NCI-H460 (cell line): ENCODE measurements at regions not wholly inside any gene's neighbourhood (a gene's known extent, or its start where the extent isn't known, plus 50 kb on each side); places are given as distances from the start of the nearest gene placed in this dataset.

ENCODE experiments used
- DNase-seq: peaks from one replicate; pipeline ENCODE4 v3.0.0-alpha.2; 2016; ENCODE audit warnings: low read depth; ENCODE audit errors: extremely low read depth

DNA sequence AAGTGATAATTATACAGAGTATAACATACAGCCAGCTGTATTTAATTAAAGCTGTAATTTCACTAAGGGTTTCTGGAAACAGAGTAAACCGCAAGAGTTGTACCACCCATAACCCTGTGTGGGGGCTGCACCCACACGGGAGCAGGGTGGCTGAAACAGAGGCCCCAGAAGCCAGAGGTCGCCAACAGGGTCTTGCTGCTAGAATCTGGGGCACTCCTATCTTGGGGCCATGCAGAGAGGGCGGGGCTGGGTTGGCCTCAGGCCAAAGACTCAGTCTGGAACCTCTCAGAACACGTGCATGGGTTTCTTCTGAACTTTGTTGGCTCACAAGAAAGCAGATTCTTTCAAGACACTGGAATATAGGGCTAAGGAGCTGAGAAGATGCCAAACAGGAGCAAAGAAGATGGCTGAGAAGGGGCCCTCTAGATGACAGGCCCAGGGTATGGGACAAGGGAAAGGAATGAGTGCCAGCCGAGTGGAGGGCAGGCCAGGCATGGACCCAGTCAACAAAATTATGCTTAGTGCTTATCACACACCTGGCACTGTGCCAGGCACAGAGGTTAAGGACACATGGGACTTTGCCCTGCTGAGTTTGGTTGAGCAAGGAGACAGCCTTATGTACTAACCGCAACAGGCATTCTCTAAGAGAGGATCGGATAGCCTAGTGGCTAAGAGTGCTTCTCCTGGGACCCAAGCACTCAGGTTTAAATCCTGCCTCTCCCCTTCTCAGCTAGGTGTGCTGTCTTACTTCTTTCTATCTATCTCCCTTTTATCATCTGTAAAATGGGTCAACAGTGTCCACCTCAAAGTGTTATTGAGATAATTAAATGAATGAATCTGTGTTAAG lies 96.6 kb upstream of the FOXP4 start:
- no peak for DNase-seq

GRCh38 chr6:41450581-41450980 lies 95.6 kb upstream of the FOXP4 start:
- no peak for DNase-seq

GRCh38 chr6:41451039-41451438 lies 95.1 kb upstream of the FOXP4 start:
- no peak for DNase-seq

DNA sequence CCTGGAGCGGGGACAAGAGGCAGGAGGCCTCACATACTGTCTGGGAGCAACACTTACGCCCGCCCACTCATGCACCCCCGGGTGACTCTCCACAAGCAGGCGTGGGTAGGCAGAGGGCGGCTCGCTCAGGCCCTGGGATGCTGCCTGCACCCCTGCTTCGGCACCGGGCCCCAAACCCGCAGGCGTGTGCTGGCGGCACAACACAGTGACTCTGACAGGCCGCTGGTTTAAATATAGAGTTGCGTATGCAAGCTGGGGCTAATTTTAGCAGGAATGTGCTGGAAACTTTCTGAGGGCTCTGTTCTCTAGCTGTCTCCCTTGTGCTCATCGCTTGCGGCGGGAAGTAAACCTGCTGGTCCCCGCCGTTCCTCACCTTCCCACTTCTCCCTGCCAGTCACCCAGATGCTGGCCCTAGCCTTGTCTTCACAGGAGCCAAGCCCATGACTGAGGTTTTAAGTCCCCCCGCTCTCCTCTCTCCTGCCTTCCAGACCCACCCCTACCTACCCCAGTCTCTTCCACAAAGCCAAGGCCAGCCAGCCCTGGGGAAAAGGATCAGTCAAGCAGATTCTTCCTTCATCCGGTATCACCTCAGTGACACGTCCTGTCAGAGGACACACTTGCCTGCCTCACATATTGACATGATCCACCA lies 94.5 kb upstream of the FOXP4 start:
- DNase-seq: no peak

GRCh38 chr6:41452763-41453162 lies 93.4 kb upstream of the FOXP4 start:
- no peak for DNase-seq

DNA sequence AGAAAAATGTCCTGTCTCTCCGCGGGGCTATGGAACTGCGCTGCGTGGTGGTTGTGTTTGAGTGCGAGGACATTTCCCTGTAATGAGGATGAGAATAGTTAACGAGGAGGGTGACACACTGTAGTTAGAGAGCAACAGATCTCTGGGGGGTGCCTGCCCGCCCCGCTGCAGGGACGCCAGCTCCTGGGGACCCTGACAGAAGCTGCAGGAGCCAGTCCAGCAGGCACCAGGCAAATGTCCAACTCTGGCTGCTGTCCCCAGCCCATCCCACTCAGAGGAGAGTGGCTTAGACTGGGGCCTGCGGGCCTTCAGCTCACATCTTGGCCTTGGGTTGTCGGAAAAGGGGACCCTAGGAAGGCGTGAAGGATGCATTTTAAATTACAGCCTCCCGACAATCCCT lies 92.9 kb upstream of the FOXP4 start:
- DNase-seq: no peak

- DNase-seq: no peak
Observed at GRCh38 chr6:41454189-41454789, 91.9 kb upstream of the FOXP4 start.

DNA sequence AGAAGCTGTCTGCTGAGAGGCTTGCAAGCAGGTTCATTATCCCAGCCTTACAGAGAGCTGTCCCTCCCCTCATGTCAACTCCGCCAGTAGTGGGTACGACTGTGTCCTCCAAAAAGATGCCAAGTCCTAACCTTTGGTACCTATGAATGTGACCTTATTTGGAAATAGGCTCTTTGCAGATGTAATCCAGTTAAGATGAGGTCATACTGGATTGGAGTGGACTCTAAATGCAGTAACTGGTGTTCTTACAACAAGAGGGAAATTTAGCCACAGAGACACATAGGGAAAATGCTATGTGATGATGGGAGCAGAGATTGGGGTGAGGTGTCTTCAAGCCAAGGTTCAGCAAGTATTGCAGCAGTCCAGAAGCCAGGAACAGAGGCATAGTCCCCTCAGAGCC lies 90.8 kb upstream of the FOXP4 start:
- DNase-seq: no peak

DNA sequence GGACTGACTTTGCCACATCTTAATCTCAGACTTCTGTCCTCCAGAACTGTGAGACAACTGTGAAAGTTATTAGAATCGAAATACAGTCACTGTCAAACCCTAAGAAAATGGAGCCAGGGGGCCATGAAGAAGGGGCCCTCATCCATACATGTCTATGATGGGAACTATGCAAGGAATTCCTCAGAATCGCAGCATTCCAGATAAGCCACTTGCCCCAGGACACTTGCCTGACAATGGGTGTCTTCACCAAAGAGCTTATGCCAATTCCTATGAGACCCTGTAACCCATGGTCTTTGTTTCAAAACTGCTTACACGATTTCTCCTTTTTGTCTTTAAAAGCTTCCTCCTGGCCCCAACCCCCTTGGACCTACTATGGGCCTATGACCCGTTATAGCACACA lies 90.4 kb upstream of the FOXP4 start:
- no peak for DNase-seq

DNA sequence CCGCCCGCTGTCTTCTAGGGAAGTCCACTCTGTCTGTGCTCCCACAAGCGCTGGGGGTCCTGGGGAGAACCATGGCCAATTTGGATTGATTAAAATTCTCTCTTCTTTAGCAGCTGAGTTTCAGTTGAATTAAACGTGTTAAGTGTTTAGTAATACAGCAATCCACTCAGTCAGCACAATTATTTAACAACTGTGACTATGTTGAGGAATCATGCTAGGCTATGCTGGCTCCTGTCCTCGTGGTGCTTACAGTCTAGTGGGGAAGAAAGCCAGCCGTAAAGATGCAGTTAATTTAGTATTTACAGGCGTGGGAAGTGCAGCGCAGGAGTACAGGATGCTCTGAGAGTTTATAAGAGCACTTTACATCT lies 88.9 kb upstream of the FOXP4 start:
- DNase-seq: no peak

- no peak for DNase-seq
Observed at GRCh38 chr6:41459738-41460137, 86.4 kb upstream of the FOXP4 start.

DNA sequence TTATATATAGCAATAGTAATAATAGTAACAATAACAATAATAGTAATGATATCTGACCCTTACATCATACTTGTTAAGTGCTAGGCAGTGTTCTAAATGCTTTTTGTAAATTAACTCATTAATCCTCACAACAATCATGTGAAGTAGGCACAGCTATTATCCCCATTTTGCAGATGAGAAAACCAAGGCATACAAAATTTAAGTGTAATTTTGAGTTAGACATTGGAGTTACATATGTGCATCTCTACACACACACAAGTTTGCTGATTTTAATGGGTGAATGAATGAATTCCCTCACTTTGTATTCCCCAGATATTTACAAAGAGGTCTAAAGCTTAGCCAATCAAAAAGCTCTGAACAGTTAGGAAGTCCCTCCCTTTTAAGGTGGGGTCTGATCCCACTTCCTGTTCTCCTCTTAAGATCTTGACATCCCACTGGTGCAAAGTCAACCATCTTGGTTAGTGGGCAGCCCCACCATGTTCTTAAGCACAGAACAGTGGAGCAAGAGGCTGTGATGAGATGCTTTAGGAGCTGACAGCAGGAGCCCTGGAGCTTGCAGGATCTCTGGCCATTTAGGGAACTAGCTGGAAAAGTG lies 85.3 kb upstream of the FOXP4 start:
- no peak for DNase-seq

DNA sequence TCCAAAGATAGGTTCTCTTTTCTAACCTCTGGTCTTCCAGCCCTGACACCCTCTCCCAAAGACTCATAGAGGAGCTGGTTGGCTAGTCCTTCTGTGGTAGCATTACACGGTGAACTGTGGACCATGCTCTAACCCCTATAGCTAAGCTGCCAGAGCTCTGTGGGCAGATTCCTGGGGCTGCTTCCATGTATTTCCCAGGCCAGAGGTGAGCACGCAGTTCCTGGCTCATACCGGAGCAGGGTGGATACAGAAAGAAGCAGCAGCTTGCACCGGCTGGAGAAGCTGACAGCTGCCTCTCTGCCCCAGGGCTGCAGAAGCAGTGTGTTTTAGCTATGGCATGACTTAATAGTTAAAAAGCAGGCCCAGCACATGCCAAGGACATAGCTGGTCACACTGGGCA lies 84.1 kb upstream of the FOXP4 start:
- no peak for DNase-seq

GRCh38 chr6:41463062-41463930 lies 82.9 kb upstream of the FOXP4 start:
- peak; percentile 29 for DNase-seq

DNA sequence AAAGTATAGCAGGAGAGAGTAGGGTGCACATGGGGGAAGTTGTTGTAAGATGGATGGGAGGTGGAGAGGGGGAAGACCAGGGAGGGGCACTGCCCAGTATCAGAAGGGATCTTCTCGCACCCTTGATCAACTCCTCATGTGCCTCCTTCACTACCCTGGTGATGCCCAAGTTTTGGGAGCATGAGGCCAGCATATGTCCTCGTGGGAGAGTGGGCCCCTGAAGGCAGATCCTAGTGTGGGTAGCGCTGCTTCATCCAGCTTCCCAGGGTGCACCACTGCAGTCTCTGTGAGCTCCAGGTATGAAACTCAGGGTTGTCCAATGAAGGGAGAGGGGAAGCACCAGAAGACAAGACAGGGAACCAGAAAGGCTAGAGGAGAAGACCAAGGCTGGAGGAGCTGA lies 82.2 kb upstream of the FOXP4 start:
- no peak for DNase-seq

GRCh38 chr6:41464481-41464880 lies 81.7 kb upstream of the FOXP4 start:
- no peak for DNase-seq

GRCh38 chr6:41466437-41466990 lies 79.7 kb upstream of the FOXP4 start:
- no peak for DNase-seq

DNA sequence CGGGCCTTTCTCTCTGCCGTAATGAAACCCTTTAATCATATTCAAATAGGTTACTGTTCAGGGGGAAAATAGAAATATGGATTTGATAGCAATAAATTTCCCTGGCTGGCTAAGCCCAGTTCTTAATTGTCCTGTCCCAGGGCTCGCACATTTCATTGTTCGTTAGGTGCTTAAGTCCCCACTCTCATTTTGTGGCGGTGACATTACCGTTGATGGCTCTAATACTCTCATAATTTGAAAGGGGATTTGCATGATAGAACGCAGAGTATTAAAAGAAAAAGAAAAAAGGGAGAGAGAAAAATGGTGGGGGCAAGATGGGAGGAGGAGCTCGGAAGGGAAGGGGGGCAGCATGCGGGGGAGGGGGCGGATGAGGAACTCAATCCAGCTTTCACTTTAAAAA lies 79.1 kb upstream of the FOXP4 start:
- no peak for DNase-seq

GRCh38 chr6:41467627-41468404 lies 78.4 kb upstream of the FOXP4 start:
- DNase-seq: no peak
